Psoas muscle (tissue), 7 donors: ENCODE measurements at regions not wholly inside any gene's neighbourhood (a gene's known extent, or its start where the extent isn't known, plus 50 kb on each side); places are given as distances from the start of the nearest gene placed in this dataset.
"Not testable (repeated sequence)": the region's sequence is repeated elsewhere in the genome, so short reads cannot be mapped to it uniquely, and the experiment has no call there.

ENCODE experiments used
- ATAC-seq, 4 donors: fragments of 200-7000 bp; cut with Tn5 transposase; one replicate each; pipeline ENCODE4 v1.9.1; 2020; ENCODE audit warnings: moderate library complexity in 3 of 4, mild to moderate bottlenecking in 2 of 4
- DNase-seq, 2 donors: peaks; one replicate each; pipeline ENCODE4 v3.0.0-alpha.2; 2020
- H3K27ac ChIP-seq: fragments of 200-600 bp; one replicate; pipeline ENCODE4 v1.8.0; 2022
- H3K27me3 ChIP-seq, 3 donors: fragments of 200-600 bp in 1 of 3; one replicate each; pipeline versions ENCODE4 v1.6.1 to v1.8.0; 2013 to 2022; ENCODE audit warnings: low read length in 2 of 3, mild to moderate bottlenecking in 2 of 3, moderate library complexity in 1 of 3; ENCODE audit not compliant: insufficient read depth in 3 of 3
- H3K36me3 ChIP-seq, 2 donors: fragments of 200-600 bp in 1 of 2; one replicate each; pipeline versions ENCODE4 v1.6.1 to v1.8.0; 2013 to 2022; ENCODE audit warnings: low read depth in 1 of 2, mild to moderate bottlenecking in 1 of 2, moderate library complexity in 1 of 2; ENCODE audit not compliant: insufficient read depth in 1 of 2
- H3K4me1 ChIP-seq: fragments of 200-600 bp; one replicate; pipeline ENCODE4 v1.8.0; 2022
- H3K4me3 ChIP-seq: fragments of 200-600 bp; one replicate; pipeline ENCODE4 v1.8.0; 2022; ENCODE audit warnings: mild to moderate bottlenecking
- H3K9me3 ChIP-seq: fragments of 200-600 bp; one replicate; pipeline ENCODE4 v1.8.0; 2022
- WGBS, 3 donors: extraction: QIAGEN DNeasy Blood & Tissue Kit; methylation state at CpG; one replicate each; pipeline versions ENCODE4 v1.1.6 to v1.1.7; 2013; 5-methylcytosine and 5-hydroxymethylcytosine counted together
- intact Hi-C, 2 donors: fragments of 100-400 bp; cut with DNase I; formaldehyde crosslinking; loops; one replicate each; pipeline versions ENCODE4 v1.11.0 to v1.14.2; 2022
- TF ChIP-seq, protein P1 (sequence below): fragments of 200-600 bp; IDR thresholded peaks from one replicate; pipeline ENCODE4 v1.8.0; 2022; ENCODE audit warnings: antibody characterized with exemption
- donor health status: healthy with polysubstance abuse.
- donor health status: DM: no; HTN: no; CAD: no; lungs with moderate emphysema.
- donor health status: Bipolar disorder and iron deficiency.
- donor health status: healthy.
- donor health status: DM: yes; HTN: yes; CAD: no.
- donor health status: DM: no; HTN: no; CAD: no.
- donor health status: DM: yes; HTN: yes; CAD: no.

DNA sequence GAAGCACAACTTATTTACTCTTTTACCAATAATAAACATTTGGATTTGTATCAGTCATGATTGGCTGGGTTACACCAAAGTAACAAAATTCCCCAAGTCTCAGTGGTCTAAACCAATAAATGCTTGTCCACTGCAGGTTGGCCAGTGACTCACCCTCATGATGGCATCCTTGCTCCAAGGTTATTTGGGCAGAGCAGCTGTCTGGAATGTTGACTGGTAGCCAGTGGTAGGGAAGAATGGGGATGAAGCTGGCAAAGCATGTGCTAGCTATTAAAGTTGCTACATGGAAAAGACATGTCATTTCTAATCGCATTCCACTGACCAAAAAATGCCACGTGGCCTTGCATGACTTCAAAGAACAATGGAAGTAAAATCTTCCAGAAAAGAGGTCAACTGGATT, 1168.7 kb upstream of the CELF2 start:
- ATAC-seq, result no peak
- H3K4me1 ChIP-seq, result no peaks in the 10 kb centered on the region
- intact Hi-C loops, result no loop called here
- H3K4me3 ChIP-seq, result no peak overlapping the region
- no peak overlapping the region for H3K27ac ChIP-seq
- H3K9me3 ChIP-seq, result no peaks in the 10 kb centered on the region
- no peaks in the 10 kb centered on the region for H3K36me3 ChIP-seq
- TF ChIP-seq, protein P1, sequence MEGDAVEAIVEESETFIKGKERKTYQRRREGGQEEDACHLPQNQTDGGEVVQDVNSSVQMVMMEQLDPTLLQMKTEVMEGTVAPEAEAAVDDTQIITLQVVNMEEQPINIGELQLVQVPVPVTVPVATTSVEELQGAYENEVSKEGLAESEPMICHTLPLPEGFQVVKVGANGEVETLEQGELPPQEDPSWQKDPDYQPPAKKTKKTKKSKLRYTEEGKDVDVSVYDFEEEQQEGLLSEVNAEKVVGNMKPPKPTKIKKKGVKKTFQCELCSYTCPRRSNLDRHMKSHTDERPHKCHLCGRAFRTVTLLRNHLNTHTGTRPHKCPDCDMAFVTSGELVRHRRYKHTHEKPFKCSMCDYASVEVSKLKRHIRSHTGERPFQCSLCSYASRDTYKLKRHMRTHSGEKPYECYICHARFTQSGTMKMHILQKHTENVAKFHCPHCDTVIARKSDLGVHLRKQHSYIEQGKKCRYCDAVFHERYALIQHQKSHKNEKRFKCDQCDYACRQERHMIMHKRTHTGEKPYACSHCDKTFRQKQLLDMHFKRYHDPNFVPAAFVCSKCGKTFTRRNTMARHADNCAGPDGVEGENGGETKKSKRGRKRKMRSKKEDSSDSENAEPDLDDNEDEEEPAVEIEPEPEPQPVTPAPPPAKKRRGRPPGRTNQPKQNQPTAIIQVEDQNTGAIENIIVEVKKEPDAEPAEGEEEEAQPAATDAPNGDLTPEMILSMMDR, result no peak
- 24 to 31% (median 25%) methylated on average over 2 of the region's 2 CpGs for WGBS, 3 donors
- H3K27me3 ChIP-seq, result no peaks in the 10 kb centered on the region
- no peak for DNase-seq

DNA sequence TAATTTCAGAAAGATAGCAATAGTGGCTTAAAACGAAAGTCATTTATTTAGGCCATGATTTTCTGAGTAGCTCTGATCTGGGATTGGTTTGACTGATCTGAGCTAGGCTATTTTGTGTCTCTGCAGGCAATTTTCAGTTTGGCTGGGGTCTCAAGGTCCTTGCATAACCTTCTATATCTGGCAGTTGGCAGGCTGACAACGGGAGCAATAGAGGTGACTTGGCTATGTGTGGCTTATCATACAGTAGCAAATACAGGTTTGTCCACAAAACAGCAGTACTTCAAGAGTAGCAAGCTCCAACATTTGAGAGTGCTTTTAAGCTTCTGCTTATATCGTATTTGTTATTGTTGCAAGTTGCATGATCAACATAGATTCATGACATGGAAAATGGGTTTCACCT, 1167.3 kb upstream of the CELF2 start:
- Histone ChIP-seq H3K4me1 (no peaks in the 10 kb centered on the region), H3K36me3 (no peaks in the 10 kb centered on the region), H3K9me3 (no peaks in the 10 kb centered on the region), H3K27me3 (no peaks in the 10 kb centered on the region), H3K4me3 (no peak overlapping the region), H3K27ac (no peak overlapping the region)
- 61 to 84% (median 83%) methylated on average over 3 of the region's 3 CpGs for WGBS, 3 donors
- ATAC-seq (no peak), DNase-seq (no peak)
- TF ChIP-seq, protein P1, result no peak
- intact Hi-C loops, result no loop called here

DNA sequence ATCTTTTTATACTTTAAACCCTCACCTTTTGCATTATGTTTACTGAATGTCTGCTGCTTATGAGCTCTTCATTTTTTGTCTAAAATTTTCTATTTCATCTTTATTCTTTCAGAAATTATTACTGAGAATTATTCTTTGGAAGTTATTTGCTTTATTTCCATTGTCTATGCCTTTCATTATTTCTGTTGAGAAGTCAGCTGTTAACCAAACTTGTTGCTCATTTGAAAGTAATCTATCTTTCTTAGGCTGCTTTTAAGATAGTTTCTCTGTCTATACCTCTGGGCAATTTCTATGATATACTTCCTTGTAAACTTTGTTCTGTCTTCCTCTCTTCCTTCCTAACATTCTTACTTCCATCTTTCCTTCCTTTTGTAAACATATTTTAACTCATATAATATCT, 1165.9 kb upstream of the CELF2 start:
- Histone ChIP-seq H3K36me3 (no peaks in the 10 kb centered on the region), H3K27me3 (no peaks in the 10 kb centered on the region), H3K9me3 (no peaks in the 10 kb centered on the region), H3K27ac (no peak overlapping the region), H3K4me1 (no peaks in the 10 kb centered on the region), H3K4me3 (no peak overlapping the region)
- intact Hi-C loops, result no loop called here
- TF ChIP-seq, protein P1, result no peak
- DNase-seq (no peak), ATAC-seq (no peak)

DNA sequence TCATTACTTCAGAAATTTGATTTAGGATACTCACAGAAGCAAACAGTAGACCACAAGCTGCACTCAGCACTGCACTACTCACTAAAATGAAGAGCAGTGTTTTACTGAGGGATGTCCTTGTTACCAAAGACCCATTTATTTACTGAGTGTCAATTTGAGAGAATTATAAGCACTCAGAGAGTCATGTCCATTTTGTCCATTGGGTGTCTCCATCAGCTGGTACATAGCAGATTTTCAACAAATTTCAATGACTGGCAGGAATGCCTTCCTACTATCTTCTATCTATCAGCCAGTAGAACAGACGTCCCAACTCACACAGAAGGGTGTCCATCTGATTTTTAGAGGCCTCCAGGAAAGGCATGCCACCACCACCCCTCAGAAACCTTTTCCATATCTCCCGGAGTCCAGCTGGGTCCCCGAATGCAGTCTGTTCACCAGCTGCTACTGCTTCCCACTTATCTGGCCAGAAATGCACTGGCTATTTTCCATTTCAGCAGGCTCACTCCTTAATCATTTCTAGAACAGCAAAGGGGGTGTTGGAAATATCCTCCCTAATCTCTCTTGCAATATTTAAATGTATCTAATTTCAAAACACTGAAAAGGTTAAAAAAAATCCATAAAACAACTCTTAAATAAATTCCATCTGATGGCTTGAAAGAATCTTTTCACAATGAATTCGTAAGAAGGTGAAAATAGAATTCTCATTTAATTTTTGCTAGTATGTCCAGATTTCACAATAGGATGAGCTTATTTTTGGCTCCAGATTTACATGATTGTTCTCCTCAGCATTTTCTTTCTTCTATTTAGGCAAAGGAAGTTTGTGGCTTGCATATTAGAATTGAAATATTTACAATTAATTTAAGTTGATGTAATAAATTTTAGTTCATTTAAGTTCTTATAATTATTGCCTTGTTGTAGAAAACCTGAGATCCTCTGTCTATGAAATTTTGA, 1164.0 kb upstream of the CELF2 start:
- intact Hi-C loops, result no loop called here
- TF ChIP-seq, protein P1, result no peak

DNA sequence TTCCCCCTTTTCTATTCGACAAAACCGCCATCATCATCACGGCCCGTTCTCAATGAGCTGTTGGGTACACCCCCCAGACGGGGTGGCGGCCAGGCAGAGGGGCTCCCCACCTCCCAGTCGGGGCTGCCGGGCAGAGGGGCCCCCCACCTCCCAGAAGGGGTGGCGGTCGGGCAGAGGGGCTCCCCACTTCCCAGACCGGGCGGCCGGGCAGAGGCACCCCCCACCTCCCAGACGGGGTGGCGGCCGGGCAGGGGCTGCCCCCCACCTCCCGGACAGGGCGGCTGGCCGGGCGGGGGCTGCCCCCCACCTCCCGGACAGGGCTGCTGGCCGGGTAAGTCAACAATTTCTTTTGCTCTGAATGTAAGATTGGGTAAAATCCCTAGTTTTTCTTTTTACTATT, 1162.2 kb upstream of the CELF2 start:
- H3K27me3 ChIP-seq, DNase-seq, H3K9me3 ChIP-seq, H3K27ac ChIP-seq, H3K4me1 ChIP-seq, intact Hi-C loops, H3K36me3 ChIP-seq, H3K4me3 ChIP-seq, ATAC-seq: not testable (repeated sequence)
- WGBS, 3 donors, result 91 to 93% (median 92%) methylated on average over 22 of the region's 22 CpGs

More for the DNA sequence above, 1164.0 kb upstream of the CELF2 start:
- Histone ChIP-seq H3K27me3 (no peaks in the 10 kb centered on the region), H3K4me3 (no peak overlapping the region), H3K36me3 (no peaks in the 10 kb centered on the region), H3K9me3 (no peaks in the 10 kb centered on the region), H3K27ac (no peak overlapping the region), H3K4me1 (no peaks in the 10 kb centered on the region)
- DNase-seq, result no peak
- ATAC-seq, result no peak
- WGBS, 3 donors, result 18 to 32% (median 22%) methylated on average over 4 of the region's 4 CpGs
